NCI-H226 (cell line): ENCODE measurements at regions not wholly inside any gene's neighbourhood (a gene's known extent, or its start where the extent isn't known, plus 50 kb on each side); places are given as distances from the start of the nearest gene placed in this dataset.
"Not testable (repeated sequence)": the region's sequence is repeated elsewhere in the genome, so short reads cannot be mapped to it uniquely, and the experiment has no call there.

ENCODE experiments used
- DNase-seq: peaks from one replicate; pipeline ENCODE4 v3.0.0-alpha.2; 2015

- DNase-seq: no peak
Observed at GRCh38 chr15:93811305-93811704, 420.1 kb upstream of the MCTP2 start.

- DNase-seq: no peak
Observed at GRCh38 chr15:93809516-93809915, 421.8 kb upstream of the MCTP2 start.

GRCh38 chr15:93803421-93804152, 427.8 kb upstream of the MCTP2 start:
- DNase-seq: no peak

- DNase-seq: no peak
Observed at GRCh38 chr15:93801206-93801605, 430.2 kb upstream of the MCTP2 start.

GRCh38 chr15:93800805-93801204, 430.6 kb upstream of the MCTP2 start:
- DNase-seq: no peak

- no peak for DNase-seq
Observed at GRCh38 chr15:93789441-93789840, 441.9 kb upstream of the MCTP2 start.

- no peak for DNase-seq
Observed at GRCh38 chr15:93780073-93780472, 451.3 kb upstream of the MCTP2 start.

GRCh38 chr15:93779341-93779740, 452.0 kb upstream of the MCTP2 start:
- no peak for DNase-seq

- DNase-seq: no peak
Observed at GRCh38 chr15:93771196-93772030, 459.9 kb upstream of the MCTP2 start.

GRCh38 chr15:93770788-93771187, 460.6 kb upstream of the MCTP2 start:
- DNase-seq: no peak

- DNase-seq: no peak
Observed at GRCh38 chr15:93762036-93762435, 469.3 kb upstream of the MCTP2 start.

GRCh38 chr15:93759629-93760028, 471.7 kb upstream of the MCTP2 start:
- DNase-seq: no peak

- DNase-seq: no peak
Observed at GRCh38 chr15:93758824-93759223, 472.5 kb upstream of the MCTP2 start.

GRCh38 chr15:93748710-93749109, 482.7 kb upstream of the MCTP2 start:
- no peak for DNase-seq

- DNase-seq: not testable (repeated sequence)
Observed at GRCh38 chr15:93734976-93735375, 496.4 kb upstream of the MCTP2 start.

- DNase-seq: no peak
Observed at GRCh38 chr15:93730724-93731123, 500.6 kb upstream of the MCTP2 start.

GRCh38 chr15:93722165-93722564, 509.2 kb upstream of the MCTP2 start:
- DNase-seq: no peak

- no peak for DNase-seq
Observed at GRCh38 chr15:93720607-93721006, 510.8 kb upstream of the MCTP2 start.

- DNase-seq: no peak
Observed at GRCh38 chr15:93719921-93720351, 511.4 kb upstream of the MCTP2 start.

- DNase-seq: no peak
Observed at GRCh38 chr15:93716615-93717231, 514.6 kb upstream of the MCTP2 start.

- no peak for DNase-seq
Observed at GRCh38 chr15:93709708-93710107, 521.7 kb upstream of the MCTP2 start.

GRCh38 chr15:93708724-93709445, 522.5 kb upstream of the MCTP2 start:
- no peak for DNase-seq

- no peak for DNase-seq
Observed at GRCh38 chr15:93707751-93708150, 523.6 kb upstream of the MCTP2 start.
